ENCODE measurements at regions not wholly inside any gene's neighbourhood (a gene's known extent, or its start where the extent isn't known, plus 50 kb on each side); places are given as distances from the start of the nearest gene placed in this dataset.

GRCh38 chr6:146865756-146866379, 267.1 kb downstream of the ADGB start:
- no peak for FAIRE-seq

GRCh38 chr6:146866731-146867414, 268.1 kb downstream of the ADGB start:
- FAIRE-seq: no peak

- no peak for FAIRE-seq
Measured at GRCh38 chr6:146868671-146869209, 270.0 kb downstream of the ADGB start.

GRCh38 chr6:146870760-146871159, 272.0 kb downstream of the ADGB start:
- no peak for FAIRE-seq

DNA sequence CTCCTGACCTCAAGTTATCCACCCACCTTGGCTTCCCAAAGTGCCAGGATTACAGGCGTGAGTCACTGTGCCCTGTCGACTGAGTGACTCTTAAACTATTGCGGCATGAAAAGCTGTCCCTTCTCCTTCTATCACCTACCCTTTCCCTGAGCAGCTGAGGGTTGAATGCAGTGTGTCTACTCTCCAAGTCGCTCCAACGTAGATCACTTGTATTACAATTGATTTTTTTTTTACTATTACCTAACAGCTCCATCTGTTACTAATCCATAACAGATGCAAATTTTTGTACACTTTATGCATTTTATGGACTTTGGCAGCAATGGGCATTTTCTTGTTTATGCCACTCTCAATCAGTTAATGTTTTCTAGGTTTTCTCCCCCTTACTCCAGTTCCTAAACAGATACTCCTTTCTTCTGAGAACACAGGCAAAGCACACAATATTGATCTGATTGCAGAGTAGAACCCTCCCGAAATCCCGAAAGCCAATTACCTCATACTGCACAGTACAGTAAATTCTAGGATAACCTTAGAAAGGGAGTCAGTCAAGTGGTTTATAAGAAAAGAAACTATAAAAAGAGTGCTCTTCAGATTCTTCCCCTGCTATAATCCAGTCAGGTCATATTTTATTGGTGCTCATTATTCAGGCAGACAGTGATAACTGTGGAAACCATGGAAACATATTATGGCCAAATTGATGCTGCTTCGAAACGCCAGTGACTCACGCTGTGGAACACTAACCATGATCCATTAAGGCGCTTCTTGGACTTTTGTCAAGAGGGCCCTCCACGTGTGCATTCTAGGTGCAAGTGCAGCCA, 273.0 kb downstream of the ADGB start:
- no peak for FAIRE-seq

- FAIRE-seq: no peak
Measured at GRCh38 chr6:146872426-146872785, 273.6 kb downstream of the ADGB start.

DNA sequence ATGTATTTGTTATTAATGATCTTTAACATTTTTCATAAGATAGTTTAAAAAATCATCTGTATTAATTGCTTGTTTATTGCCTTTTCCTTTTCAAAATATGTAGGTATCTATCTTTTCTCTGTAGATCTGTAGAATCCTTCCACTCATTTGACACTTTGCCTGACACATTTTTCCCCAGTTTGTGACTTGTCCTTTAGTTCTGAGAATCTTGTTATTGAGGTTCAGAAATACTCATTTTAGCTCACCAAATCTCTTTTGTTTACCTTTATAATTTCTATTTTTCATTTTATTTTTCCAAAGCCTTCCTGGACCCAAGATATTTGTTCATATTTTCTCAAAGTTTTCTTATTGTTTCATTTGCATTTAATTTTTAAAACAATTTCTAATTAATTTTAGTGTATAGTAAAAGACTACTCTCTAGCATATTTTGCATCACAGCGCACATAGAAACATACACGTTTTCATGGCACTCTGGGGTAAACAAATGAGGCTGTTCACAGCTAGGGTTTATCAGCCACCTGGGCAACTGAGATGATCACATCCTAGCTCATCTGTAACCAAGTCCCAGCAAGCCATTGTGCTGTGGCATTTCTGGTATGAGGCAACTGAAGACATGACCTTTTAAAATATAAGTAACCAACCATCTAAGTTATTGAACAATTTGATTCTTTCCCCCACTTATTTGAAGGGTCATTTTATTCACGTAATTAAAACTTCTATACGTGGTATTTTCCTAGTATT, 275.7 kb downstream of the ADGB start:
- FAIRE-seq: no peak

DNA sequence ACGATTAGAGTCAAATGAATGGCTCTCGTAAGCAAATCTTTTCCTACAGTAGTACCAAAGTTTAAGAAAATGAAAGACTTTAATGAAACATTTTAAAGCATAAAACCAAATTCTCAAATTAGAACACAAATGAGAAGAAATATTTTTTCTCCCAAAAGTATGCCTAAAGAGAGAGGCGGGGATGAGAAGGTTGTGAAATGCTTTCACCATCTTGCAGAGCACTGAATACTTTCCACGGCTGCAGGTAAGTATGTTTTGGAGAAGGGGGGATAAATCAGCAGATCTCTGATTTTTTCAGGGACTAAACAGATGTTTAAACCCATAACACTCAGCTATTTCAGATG, 277.1 kb downstream of the ADGB start:
- no peak for FAIRE-seq

- FAIRE-seq: no peak
Measured at GRCh38 chr6:146876271-146877151, 277.7 kb downstream of the ADGB start.

GRCh38 chr6:146878168-146878951, 279.6 kb downstream of the ADGB start:
- FAIRE-seq: no peak

DNA sequence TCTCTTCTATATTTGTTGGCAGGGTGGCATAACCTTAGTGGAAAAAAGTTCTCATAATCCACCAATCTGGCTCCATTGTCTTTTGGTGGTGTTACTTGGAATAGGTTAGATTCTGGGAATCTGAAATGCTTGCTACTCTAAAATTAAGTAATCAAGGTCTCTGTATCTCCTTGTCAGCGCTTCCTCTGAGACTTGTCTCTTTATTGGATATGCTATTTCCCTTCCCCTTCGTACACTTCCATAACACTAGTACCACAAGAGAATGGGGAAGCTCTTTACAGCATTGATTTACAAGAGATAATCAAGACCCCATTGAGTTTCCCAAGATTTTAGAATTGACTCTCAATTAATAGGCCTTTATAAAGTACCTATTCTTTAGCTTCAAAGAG, 280.2 kb downstream of the ADGB start:
- no peak for FAIRE-seq

DNA sequence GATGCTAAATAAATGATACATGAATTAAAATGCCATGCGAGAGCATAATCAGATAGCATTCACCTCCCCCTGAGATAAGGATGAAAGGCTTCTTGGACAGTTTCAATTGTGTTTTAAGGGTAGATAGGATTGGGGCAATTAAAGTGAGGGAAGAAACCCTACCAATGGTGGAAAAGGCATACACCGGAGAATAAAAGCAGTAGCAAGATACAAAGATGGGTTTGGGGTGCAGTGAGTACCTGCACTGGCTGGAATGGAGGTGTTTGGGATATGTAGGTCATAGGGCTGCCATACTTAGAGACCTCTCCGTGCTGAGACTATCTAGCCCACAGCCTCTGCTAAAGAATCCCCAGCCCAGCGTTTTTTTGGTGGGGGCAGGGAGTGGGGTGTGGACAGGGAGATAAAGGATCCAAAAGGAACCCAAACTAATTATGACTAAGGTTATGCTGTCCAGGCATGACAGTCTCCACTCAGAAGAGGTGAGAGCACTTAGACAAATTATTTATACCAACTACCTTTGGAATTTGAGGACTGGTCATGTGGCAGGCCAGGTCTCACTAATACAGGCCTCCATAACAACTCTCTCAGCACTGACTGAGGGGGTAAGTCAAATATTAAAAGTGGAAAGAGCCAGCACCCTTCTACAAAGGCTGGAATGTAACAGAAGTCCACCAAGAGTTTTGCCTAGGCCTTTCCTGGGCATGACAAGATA, 280.8 kb downstream of the ADGB start:
- FAIRE-seq: no peak

- no peak for FAIRE-seq
Measured at GRCh38 chr6:146881228-146882181, 282.7 kb downstream of the ADGB start.

GRCh38 chr6:146883640-146884531, 285.1 kb downstream of the ADGB start:
- FAIRE-seq: no peak

- FAIRE-seq: no peak
Measured at GRCh38 chr6:146884728-146885127, 286.0 kb downstream of the ADGB start.

DNA sequence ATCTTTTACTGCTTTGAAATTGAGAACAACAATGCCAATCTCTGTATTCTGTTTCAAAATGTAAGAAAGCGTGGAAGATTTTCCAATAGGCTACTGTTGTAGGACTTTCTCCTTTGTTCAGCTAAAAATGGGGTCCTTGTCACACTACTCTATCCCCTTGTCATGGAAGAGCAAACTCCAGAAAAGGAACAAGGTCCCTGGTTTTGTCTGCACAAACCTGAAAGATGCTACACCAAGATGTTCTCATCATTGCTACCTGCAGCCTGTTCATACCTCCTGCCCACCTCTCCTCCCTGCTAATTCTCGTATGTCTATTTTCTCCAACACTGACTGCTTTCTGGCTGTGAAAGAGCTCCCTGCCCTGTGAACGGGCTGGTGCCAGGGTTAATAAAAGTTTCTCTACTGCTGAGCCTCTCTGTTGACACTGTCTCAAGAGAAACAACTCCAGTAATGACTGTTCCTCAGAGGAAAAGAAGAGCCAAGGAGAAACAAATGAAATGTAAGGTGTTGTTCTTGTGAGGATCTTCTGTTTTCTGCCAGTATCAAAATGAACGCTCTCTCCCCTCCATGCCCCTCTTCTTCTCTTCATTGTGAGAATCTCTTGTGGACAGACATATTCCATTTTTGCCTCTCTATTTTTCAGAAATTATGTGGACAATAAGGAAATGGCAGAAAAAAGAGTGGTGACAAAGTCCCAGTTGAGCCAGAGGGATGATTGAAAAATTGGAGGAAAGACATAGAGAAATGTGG, 287.1 kb downstream of the ADGB start:
- no peak for FAIRE-seq

All from endometrium (tissue), 2 donors.